Myocyte (in vitro differentiated cells): ENCODE measurements at regions not wholly inside any gene's neighbourhood (a gene's known extent, or its start where the extent isn't known, plus 50 kb on each side); places are given as distances from the start of the nearest gene placed in this dataset.

Source experiments
- DNase-seq: peaks from one replicate; pipeline ENCODE4 v3.0.0-alpha.2; 2012; ENCODE audit warnings: low read depth

DNA sequence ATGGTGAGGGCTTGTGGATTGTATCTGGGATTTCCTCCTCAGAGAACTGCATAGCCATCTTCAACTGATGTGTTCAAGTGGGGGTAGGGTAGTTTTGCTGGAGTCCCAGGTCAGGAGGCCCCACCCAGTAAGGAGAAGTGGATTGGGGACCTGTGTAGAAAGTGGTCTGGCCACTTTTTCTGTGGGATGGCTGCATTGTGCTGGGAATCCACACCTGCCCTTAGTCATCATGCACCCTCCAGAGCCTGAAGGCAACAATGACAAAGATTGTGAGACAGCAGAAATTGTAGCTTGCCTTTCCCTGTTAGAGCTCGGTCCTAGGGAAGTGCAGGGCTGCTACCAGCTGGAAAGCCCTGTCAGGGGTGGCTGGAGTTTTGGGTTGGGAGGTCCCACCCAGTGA lies 255.4 kb downstream of the NDFIP2 start:
- peak; percentile 26 for DNase-seq

DNA sequence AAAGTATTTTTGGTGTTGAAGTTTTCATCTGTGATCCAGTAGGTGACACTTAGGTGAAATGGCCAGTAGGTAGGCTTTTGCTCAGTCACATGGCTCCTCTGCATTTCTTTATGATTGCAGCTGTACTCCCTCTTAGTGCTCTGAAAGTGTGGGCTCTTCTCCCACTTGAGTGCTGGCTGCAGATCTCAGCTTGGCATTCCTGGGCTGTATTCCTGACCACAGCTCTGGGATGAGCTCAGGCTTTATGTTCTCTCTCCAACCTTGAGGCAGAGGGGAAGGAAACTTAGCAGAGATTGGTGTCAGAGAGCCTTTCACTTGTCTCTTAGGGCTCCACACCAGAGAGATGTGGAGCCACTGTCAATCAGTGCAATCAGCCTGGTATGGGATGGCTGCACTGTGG lies 254.3 kb downstream of the NDFIP2 start:
- peak; percentile 73 for DNase-seq

DNA sequence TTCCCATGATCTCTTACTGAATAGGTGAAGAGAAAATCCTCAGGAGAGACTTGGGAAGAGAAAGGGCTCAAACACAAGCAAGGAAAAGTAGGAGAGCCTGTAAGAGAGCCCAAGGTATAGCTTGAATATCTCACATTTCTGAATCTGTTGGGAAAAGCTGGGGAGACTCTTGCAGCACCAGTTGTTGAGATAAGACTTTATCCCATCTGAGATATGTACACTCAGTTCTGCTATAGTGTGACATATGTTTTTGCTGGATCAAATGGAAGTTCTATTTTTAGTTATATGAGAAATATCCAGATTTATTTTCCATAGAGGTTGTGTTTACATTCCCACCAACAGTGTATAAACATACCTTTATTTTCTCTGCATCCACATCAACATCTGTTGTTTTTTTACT lies 246.1 kb downstream of the NDFIP2 start:
- no peak for DNase-seq

DNA sequence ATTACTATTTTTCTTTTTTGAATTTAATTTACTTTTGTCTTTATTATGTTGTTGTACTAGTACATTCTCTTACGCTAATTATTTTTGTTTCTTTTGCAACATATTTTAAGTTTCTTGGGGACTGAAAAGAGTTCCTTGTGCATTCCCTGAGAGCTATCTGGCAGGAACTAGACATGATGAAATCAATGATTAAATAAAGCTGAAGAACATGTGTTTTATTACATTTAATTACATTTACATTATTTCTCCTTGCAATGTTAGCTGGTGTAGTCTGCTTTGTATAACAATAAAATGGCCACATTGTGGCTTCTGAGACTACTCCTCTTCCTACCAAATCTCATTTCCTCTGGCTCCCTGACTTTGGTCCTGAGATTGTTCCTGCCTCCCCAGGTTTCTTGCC lies 244.9 kb downstream of the NDFIP2 start:
- no peak for DNase-seq

DNA sequence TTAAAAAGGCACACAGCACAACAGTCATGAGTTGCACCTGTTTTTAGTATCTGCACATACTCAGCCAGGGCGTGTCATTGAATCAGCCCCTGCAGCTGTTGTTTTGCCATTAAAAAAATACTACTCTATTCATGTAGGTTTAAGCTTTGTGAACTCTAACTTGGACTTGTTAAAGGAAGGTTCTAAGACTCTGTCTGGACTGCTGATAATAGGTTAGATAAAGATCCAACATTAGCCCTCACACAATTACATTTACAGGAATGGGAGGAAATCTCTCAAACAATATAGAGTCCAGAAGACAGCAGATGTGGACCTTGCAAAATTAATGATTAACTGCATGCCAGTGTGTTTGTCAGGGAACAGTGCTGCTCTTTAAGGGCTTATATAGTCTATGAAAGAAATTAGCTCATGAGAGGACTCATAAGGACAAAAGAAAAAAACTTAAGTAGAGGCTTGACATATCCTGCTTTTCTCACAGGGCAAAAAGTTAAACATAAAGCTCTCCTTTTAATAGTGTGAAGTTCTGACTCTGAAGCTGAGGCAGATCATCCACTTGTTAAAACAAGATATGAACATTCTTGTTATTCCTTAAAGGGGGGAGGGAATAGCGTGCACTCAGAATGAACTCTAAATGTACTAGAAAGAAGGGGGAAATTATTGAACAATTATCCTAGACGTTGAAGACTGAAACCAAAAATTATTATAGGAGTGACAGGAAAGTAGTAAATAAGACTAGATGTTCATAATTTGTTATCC lies 243.6 kb downstream of the NDFIP2 start:
- DNase-seq: peak; percentile 94

DNA sequence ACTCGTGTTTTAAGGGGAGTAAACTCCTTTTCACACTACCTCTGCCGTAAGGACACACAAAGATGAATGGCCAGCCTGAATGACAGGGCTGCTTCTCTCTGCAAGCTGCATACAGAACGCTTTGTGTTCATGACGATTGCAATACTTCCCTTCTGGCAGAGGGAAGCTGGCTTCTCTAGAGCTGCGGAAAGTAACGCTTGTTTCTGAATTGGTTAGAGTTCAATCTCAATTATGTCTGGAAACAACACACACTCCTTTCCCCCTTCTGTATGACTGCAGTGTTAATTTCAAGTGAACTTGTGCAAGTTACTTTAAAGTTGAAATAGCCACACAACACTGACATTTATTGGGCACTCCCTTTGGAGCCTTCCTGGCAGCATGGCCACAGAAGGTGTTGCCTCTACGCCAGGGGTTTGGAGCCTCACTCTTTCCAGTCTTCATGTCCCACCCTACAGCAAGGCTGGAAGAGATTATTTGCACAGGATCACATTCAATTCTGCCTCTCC lies 242.6 kb downstream of the NDFIP2 start:
- DNase-seq: peak; percentile 60

DNA sequence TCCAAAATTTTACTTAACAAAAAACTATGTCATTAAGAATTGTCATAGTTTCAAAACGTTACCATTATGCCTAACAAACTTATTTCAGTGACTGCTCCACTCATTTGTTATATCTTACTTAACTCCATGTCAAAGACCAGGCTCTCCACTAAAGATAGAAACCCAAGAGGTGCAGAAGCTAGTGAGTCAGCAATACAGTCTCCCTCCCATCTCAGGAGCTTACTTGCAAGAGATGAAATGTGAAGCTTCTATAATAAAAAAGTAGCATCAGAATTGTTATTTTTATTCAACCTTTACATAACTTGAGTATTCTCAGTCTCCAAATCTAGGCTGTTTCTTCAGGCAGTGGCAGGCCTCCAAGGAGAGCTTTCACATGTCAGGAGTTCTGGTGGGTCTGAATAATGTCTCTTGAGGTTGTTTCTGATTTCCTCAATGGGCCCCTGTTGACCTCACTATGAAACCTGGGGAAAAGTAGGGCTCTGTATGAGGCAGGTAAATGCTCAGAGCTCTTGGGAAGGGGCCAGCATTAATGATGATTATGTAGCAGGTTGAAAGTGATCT lies 242.0 kb downstream of the NDFIP2 start:
- DNase-seq: peak; percentile 71

DNA sequence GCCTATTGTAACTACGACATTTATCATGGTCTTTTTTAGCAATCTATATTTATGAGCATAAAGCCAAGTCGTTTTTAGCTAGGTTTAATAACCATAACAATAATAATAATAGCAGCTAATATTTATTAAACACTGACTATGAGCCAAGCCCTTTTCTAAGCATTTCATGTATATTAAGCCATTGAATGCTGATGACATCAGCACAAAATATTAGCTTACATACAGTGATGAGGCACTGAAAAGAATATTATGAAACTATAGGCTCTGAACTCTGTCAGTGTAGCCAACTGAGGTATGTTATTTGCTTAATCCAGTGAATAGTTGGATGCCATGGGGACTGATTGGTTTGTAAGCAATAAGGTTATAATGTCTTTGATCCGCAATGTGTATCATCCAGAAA lies 235.2 kb downstream of the NDFIP2 start:
- no peak for DNase-seq

DNA sequence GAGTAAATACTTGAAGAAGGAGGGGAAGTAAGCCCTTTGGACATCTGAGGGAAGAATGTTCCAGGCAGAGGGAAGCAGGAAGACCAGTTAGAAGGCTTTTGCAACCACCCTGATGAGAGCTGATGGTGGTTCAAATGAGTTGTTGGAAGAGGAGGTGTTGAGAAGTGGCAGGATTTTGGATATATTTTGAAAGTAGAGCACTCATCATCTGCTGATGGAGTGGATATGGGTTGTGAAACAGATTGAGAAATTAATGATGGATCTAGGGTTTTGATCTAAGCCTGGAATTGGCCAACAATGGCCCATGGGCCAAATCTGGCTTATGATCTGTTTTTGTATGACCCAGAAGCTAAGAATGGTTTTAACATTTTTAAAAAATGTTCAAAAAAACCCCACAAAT lies 230.7 kb downstream of the NDFIP2 start:
- DNase-seq: no peak

DNA sequence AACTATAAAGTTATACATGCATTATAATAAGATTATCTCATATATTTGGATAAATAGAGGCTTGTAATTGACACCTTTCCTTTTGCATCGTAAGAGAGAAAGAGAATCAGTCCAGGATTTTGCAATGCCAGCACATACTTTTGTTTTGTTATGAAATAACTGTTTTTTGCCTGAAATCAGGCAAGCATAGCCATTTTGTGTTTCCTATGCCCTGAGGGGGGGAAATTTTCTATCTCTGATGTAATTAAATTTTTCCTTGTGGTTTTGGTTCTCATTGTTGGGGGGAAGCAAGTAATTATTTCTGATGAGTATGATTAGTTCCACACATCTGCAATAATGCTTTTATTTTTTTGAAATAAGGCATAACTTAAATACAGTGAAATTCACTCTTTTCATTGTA lies 229.4 kb downstream of the NDFIP2 start:
- DNase-seq: peak; percentile 28

DNA sequence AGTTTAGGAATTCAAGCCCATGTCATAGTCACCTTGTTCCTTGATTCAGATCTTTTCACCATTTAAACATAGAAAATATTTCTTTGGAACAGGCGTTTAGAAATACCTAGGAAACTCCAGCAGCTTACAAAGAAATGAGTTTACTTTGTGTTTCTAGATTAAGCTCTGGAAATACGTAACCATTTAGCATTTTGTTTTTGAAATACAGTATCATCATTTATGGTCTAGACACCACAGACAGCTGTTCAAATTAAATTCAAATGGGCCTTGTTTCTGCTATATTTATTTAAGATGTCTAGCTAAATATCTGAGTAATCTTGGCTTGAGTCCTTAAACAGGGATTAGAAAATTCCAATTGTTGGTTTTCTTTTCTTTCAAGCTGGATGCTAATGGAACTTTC lies 228.5 kb downstream of the NDFIP2 start:
- peak; percentile 68 for DNase-seq

DNA sequence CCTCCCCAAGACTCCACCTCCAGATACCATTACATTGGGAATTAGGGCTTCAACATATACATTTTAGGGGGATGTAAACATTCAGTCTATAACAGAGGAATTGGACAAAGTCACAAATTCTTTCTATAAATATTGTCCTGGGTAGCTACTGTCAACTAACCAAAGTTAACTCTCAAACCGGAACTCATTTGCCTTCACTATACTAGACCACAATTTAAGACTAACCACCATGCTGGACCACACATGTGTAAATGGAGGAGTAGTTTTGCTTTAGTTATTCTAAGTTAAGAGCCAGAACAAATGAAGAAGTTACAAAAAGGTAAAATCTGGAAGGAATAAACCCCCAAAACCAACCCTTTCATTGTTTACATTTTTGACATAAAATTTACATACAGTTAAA lies 222.8 kb downstream of the NDFIP2 start:
- no peak for DNase-seq

DNA sequence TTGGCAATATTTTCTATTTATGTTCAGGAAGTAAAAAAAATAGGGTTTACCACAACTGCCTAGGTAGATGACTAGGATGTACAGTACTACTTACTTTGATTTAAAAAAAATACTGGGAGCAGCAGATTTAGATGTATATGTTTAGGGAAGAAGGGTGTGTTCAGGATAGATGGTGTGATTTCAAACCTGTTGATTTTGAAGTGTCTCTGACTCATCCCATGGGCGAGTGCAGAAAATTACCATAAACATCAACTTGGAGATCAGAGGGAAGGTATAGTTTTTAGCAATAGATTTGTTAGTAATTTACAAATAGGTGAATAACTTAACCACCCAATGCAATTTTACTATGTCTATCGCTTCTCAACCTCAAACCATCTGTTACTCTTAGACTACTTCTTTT lies 214.8 kb downstream of the NDFIP2 start:
- DNase-seq: no peak

DNA sequence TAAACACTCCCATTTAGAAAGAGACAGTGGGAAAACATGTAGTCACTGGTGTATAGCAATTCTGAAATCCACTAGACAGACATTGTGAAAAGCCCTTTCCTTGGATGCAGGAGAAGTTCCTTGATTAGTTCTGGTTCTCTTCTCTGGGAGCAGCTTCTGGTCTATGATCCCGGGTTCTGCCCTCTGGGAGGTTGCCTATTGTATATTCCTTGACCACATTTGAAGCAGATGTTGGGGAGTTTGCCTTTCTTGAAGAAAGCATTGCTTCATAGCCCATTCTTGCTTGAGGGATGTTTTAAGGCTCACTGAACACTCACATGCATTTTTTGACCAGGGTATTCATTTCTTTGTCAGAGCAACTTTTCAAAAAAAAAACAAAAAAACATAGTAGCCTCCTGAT lies 211.9 kb downstream of the NDFIP2 start:
- no peak for DNase-seq

DNA sequence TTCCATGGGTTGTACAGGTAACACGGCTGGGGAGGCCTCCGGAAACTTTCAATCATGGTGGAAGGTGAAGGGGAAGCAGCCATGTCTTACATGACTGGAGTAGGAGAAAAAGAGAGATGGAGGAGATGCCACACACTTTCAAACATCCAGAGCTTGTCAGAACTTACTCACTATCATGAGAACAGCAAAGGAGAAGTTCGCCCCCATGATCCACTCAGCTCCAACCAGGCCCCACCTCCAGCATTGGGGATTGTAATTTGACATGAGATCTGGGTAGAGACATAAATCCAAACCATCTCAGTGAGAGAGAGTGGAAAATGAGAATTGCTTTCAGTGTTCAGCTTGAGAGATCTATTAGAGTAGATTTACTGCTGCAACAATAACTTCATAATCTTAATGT lies 210.9 kb downstream of the NDFIP2 start:
- DNase-seq: no peak

DNA sequence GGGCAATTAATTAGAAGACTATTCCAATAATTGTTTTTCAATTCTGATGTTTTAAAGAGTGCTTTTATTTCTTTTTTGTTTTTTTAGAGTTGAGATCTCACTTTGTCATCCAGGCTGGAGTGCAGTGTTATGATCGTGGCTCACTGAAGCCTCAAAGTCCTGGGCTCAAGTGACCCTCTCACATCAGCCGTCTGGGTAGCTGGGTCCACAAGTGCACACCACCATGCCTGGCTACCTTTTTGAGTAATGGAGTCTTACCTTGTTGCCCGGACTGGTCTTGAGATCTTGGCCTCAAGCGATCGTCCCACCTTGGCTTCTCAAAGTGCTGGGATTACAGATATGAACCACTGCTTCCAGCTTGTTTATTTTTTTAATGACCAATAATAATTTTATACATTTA lies 207.8 kb downstream of the NDFIP2 start:
- DNase-seq: no peak

DNA sequence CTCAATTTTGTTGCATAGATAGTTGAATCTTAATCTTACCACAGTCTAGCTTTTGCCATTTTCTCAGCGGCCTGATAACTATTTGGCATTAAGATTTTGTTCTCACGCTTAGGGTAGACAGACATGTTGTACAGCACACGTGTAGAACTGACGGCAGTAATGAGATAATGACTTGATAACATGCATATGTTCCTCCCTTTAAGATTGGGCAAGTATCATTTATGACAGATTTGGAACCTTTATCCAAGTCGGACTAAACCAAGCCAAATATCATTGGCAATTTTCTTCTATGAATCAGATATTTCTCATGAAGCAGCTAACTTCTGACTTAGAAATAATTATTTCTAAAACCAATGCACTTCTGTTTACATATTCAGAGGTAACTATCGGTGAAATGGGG lies 205.5 kb downstream of the NDFIP2 start:
- no peak for DNase-seq

DNA sequence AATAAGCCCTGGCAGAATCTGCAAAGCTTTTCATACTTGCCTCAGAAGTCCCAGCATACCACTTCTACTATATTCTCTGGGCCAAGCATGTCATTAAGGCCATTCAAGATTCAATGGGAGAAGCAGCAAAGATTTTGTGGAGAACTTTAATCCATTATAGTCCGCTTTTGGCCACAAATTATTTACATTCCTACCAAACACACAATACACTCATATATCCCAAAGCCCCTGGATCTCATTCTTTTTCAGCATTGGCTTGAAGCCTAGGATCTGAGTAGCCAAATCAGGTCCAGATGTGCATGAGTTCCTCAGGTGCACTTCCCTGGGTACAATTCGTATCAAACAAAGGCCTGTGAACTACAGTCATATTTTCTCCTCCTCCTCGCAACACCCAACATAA lies 203.4 kb downstream of the NDFIP2 start:
- DNase-seq: no peak

DNA sequence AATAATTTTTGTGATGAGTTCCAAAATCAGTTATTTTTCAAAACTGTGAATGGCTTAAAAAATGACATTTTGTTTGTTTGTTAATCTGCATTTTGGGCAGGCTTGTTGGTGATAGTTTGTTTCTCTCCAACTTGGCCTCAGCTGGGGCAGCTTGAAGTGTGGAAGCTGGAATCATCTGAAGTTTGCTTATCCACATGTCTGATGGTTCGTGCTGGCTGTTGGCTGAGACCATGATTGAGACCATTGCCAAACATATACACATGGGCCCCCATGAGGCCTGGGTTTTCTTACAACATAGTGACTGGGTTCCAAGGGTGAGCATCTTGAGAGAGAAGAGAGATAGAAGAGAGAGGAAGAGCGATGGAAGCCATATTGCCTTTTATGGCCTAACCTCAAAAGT lies 201.2 kb downstream of the NDFIP2 start:
- no peak for DNase-seq

DNA sequence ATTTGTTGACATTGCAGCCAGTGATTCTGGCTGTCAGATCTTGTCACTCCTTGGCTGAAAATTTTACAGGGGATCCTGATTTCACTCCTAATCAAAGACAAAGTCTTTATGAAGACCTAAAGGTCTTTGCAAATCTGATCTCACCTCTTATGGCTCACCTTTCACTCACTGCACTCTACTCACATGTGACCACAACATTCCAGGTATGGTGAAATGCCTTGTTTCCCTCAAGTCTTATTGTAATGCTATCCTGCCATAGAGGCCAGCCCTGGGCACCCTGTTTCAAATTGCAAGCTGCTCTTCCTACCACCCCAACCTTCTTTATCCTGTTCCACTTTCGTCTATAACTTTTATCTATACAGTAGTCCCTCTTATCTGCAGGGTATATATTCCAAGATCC lies 200.1 kb downstream of the NDFIP2 start:
- DNase-seq: no peak

DNA sequence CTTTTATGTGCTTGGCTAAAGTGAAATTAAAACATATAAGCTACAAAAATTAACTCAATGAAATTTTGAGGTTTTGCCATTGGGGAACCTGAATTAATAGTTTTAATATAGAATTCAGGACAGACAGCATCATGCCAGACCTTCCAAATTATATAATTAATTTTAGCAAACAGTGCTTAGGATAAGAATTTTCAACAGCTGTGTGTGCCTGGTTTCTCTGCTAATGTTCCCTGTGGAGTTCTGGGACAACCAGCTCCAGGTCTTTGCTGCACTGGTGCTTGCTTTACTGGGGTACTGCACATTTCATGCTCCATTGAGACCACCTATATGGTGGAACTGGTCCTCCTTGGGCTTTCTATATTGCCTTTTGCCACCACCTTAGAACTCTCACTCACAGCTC lies 199.5 kb downstream of the NDFIP2 start:
- peak; percentile 51 for DNase-seq

DNA sequence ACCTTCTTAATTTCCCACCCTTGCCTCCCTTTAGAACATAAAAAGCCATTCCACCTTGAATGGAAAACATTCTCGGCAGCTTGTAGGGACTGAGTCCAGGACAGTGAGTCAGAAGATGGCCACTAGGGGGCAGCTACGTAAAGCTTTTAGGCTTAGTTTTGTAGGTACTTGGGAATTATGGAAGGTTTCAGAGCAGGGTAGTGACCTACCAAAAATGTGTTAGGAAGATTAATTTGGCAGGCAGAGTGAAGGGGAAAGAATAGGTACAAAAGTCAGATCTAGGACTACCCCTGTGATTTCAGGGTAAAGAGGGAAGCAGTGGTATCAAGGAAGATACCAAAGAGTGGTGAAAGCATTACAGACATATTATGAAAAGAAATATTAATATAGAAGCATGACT lies 198.4 kb downstream of the NDFIP2 start:
- peak; percentile 81 for DNase-seq

DNA sequence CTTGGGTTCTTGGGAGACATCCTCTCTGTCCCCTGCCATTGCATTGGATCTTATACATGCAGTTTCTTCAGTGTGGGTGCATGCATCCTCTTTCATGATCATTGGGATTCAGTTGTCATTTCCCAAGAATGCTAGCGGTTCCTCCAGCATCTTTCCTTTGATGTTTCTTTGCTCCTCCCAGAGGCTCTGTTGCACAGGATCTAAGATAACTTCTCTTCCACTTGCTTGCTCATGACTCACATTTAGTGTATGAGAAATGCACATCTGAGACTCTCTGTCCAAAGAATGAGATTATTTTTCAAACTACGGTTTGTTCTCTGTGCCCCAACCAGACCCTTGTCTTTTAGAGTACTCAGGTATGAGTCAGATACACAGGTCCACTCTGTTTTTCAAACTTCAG lies 197.1 kb downstream of the NDFIP2 start:
- no peak for DNase-seq
